SK-N-MC (cell line): ENCODE measurements at regions not wholly inside any gene's neighbourhood (a gene's known extent, or its start where the extent isn't known, plus 50 kb on each side); places are given as distances from the start of the nearest gene placed in this dataset.

Source experiments
- EZH2 ChIP-seq: fragments of 200-600 bp; sonication (generic); IDR thresholded peaks from one replicate; pipeline ENCODE4 v1.6.1; 2017; ENCODE audit warnings: antibody characterized with exemption
- POLR2AphosphoS5 ChIP-seq: IDR thresholded peaks from 2 replicates; pipeline ENCODE4 v1.6.1; 2012; ENCODE audit warnings: mild to moderate bottlenecking, low read depth, low read length, borderline replicate concordance

DNA sequence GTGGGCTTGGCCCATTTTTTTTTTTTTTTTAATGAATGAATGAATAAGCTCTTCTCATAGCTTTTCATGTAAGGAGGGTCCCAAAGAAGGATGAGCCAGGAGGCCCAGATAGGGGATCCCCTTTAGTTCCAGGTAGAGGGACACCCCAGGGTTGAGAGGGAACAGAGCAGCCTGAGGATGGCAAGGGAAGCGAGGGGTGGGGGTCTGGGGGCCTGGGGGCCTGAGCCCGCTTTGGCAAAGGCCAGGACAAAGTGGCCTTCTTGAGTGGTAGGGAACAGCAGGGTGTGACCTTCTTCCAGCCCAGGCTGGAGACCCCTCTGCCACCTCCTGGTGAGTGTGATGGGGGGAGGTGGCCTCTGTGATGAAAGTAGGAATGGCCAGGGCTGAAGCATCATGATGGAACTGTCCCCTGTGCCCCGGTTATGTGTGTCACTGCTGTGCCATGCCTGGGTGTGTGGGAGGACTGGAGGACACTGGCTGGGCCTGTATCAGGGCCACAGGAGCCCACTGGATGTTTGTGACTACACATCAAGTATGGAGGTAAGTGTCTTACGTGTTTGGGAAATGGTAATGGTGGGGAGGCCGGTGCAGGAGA lies 263.5 kb upstream of the HDAC4 start:
- no peak for TF ChIP-seq EZH2
- TF ChIP-seq POLR2AphosphoS5, result no peak
